HG03066 (cell line): ENCODE measurements at regions not wholly inside any gene's neighbourhood (a gene's known extent, or its start where the extent isn't known, plus 50 kb on each side); places are given as distances from the start of the nearest gene placed in this dataset.
"Not testable (repeated sequence)": the region's sequence is repeated elsewhere in the genome, so short reads cannot be mapped to it uniquely, and the experiment has no call there.

Experiments used
- ATAC-seq: cut with Tn5 transposase; IDR thresholded peaks from one replicate; pipeline ENCODE4 v1.9.1; 2021; ENCODE audit warnings: low read depth; ENCODE audit not compliant: unreplicated experiment

- ATAC-seq, result no peak
Measured at GRCh38 chr12:25855716-25856115, 102.8 kb upstream of the RASSF8 start.

GRCh38 chr12:25859976-25860375, 98.5 kb upstream of the RASSF8 start:
- ATAC-seq, result no peak

- ATAC-seq, result no peak
Measured at GRCh38 chr12:25861226-25861625, 97.3 kb upstream of the RASSF8 start.

- ATAC-seq, result no peak
Measured at GRCh38 chr12:25864306-25865276, 93.9 kb upstream of the RASSF8 start.

GRCh38 chr12:25866586-25867378, 91.7 kb upstream of the RASSF8 start:
- ATAC-seq, result no peak

- no peak for ATAC-seq
Measured at GRCh38 chr12:25868193-25868592, 90.3 kb upstream of the RASSF8 start.

- no peak for ATAC-seq
Measured at GRCh38 chr12:25872137-25872536, 86.3 kb upstream of the RASSF8 start.

GRCh38 chr12:25875661-25876060, 82.8 kb upstream of the RASSF8 start:
- no peak for ATAC-seq

- ATAC-seq, result no peak
Measured at GRCh38 chr12:25876383-25877045, 82.0 kb upstream of the RASSF8 start.

- ATAC-seq, result no peak
Measured at GRCh38 chr12:25877446-25877845, 81.0 kb upstream of the RASSF8 start.

- no peak for ATAC-seq
Measured at GRCh38 chr12:25882266-25882665, 76.2 kb upstream of the RASSF8 start.

- no peak for ATAC-seq
Measured at GRCh38 chr12:25883026-25883916, 75.2 kb upstream of the RASSF8 start.

- ATAC-seq, result no peak
Measured at GRCh38 chr12:25884024-25884919, 74.2 kb upstream of the RASSF8 start.

GRCh38 chr12:25884920-25885234, 73.6 kb upstream of the RASSF8 start:
- ATAC-seq, result no peak

- no peak for ATAC-seq
Measured at GRCh38 chr12:25886396-25886795, 72.1 kb upstream of the RASSF8 start.

GRCh38 chr12:25887367-25887766, 71.1 kb upstream of the RASSF8 start:
- no peak for ATAC-seq

- no peak for ATAC-seq
Measured at GRCh38 chr12:25889185-25889584, 69.3 kb upstream of the RASSF8 start.

GRCh38 chr12:25891095-25891494, 67.4 kb upstream of the RASSF8 start:
- not testable (repeated sequence) for ATAC-seq

GRCh38 chr12:25894759-25895158, 63.7 kb upstream of the RASSF8 start:
- ATAC-seq, result no peak
